NCI-H510A treated with DMSO at 0.1 percent for 48 hours (cell line): ENCODE measurements at regions not wholly inside any gene's neighbourhood (a gene's known extent, or its start where the extent isn't known, plus 50 kb on each side); places are given as distances from the start of the nearest gene placed in this dataset.
A peak's percentile ranks its signal among the peaks of the same experiment; 100 is the strongest.

ENCODE experiments used
- DNase-seq: peaks from one replicate; lab custom pipeline; 2025; lab: John Stamatoyannopoulos, UW

DNA sequence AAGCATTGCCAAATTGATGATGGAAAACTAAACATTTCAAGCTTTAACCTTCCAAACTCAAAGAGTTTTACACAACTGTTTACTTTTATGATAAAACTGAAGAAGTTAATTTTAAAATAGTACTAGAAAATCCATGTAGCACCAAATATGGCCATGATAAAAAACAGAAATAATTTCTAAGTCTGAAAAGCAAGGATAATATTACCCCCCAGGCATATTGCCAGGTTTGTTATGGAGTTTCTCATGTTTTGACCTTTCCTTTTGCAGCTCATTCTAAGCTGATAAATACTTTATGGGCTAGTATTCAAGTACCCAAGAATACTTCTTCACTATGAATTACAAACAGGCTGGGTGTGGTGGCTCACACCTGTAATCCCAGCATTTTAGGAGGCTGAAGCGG is 209.9 kb upstream of the ZFP64 start:
- DNase-seq = no peak

DNA sequence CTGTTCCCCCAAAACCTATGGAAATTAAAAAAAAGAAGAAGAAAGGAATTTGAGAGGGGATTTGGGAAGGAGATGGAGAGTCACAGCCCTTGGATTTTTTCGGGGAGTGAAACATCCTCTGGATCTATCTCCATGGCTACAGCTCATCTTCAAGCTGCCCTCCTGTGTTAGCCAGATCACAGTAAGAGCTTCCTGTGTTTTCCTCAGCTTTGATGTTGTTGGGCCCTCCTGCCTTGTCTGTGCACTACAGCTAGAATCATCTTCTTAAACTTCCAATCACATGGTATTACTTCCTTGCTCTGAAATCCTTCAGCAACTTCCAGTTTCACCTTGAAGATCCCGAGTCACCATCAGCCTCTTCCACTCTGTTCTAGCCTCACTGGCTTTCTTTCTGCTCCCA is 207.8 kb upstream of the ZFP64 start:
- no peak for DNase-seq

DNA sequence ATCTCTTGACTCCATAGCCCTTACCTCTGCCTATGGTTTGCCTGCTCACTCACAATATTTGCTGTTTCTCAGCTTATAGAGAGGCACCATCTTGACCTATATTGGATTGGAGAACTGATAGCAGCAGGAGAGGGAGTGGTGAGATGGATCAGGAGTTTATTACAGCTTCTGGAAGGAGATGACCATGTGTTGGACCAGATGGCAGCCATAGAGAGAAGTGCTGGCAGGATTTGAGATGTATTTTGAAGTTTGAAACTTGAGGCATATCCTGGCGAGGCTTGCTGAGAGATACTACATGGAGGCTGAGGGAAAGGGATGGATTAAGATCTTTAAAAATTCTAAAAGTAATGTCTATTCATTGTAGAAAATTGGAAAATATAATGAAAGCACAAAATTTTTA is 198.0 kb upstream of the ZFP64 start:
- DNase-seq = no peak

DNA sequence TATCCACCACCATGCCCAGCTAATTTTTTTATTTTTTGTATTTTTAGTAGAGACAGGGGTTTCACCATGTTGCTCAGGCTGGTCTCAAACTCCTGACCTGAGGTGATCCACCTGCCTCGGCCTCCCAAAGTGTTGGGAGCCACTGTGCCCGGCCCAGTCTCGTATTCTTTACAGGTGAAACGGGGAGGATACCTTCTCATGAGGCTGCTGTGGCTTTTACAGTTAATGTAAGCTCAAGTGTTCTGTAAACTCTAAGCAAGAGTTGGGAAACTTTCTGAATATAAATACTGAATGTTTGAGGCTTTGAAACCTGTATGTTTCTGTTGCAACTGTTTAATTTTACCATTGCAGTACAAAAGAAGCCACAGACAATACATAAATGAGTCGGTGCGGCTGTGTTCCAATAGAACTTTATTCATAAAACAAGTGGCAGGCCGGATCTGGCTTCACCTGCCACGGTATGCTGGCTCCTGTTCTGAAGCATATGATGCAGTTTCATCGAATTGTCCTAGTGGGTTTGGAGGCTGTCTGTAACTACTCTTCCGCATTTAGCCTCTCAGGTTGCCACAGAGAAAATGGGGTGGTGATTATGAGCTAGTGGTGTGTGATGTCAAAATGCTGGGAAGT is 192.5 kb upstream of the ZFP64 start:
- no peak for DNase-seq

DNA sequence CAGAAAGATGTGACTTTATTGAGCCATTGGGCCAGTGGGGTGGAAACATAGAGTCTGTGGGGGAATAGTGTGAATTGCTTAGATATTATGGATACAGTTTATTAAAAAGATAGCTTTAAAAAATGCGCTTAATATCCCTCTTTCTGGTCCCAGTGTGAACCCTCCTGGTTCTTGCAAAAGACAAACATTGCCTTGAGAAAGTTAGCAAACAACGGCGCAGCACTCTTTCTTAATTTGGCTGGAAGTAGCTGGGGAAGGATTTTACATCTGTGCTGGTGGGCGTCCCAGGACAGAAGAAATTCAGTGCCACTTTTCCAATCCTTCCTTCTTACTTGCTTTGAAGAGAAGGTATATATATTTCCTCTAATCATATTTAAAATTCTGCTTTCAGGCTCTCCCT is 191.4 kb upstream of the ZFP64 start:
- no peak for DNase-seq

DNA sequence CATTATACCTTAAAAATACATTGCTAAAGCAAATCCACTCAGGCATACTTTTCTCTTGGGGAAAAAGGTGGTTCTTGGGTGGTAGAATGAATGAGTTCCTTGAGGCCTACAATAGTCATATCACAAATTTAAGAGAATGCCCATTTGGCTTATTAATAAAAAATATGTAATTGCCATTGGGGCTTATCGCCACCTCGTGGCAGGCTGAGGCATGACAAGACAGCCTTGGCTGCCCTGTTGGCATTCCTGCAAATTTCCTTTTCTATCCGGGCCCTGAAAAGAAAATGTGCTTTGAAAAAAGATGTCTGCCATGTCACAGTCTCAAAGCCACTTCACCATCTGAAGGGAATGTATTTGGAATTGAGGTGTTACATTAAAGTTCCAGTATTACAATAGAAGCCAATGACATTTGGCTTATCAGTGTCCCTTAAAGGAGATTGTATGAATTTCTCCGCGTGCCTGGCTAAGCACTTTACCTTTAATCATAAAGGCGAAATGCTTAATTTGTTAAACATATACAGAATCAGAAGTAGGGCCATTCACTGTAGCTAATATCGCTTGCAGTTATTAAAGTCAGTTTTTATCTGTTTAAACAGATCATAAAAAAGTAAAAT is 188.3 kb upstream of the ZFP64 start:
- peak; percentile 14 for DNase-seq

DNA sequence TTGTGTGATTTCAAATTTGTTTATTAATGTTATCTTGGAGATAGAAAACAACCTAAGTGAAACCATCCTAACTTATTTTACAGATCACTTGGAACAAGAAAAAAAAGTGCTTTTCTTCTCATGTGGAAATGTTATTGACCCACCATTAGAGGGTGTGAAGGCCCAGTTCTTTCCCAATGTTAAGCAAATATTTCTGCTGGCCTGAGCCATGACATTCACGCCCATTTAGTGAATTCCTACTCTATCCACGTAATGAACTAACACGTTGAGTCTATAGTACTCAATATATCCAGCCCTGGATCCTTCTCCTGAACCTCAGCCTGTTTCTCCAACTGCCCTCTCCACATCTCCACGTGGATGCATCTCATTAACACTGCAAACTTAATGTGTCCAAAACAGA is 180.6 kb upstream of the ZFP64 start:
- no peak for DNase-seq

DNA sequence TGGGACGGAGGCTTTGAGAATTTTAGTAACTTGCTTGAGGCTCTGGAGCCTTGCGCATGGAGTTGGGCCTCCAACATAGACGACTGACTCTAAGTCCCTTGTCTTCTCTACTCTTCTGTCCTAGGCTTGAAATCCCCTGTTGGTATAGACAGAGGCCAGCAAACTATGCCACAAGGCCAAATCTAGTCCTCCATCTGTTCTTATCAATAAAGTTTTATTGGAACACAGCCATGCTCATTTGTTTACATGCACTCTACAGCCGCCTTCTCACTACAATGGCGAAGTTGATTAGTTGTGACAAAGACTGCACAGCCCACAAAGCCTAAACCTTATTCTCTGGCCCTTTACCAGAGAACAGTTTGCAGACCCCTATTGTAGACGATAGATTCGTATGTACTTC is 174.1 kb upstream of the ZFP64 start:
- DNase-seq = no peak

DNA sequence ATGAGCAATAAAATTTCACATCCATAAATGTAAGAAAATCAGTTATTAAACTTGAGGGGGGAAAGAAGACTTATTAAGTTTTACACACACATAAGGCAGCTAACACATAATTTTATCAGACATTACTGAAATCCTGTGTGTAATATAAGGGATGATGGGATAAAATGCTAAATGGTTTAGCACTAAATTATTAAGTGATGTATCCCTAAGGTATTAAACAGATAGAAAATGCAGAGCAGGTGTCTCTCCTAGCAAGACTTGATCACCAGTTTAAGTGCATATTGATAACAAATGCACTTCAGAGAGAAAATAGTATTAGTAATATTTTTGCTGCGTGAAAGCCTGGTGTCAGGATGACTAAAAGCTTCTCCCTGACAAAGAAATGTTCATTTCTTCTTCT is 172.8 kb upstream of the ZFP64 start:
- no peak for DNase-seq

DNA sequence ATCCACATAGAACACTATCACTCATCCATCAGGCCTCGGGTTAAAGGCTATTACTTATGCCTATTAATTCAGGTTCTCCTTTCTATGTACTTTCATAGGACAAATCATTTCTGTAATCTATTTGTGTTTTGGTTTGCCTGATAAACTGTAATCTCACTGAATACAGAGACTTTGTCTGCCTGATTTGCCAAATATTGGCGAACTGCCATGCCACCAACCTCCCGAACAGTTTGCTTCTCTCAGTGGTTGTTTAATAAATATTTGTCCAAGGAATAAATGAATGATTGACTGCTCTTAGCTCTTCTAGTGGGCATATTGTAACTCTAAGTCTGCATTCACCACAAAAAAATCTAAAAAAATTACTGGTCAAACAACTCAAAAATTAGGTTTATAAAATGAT is 170.1 kb upstream of the ZFP64 start:
- DNase-seq = no peak

DNA sequence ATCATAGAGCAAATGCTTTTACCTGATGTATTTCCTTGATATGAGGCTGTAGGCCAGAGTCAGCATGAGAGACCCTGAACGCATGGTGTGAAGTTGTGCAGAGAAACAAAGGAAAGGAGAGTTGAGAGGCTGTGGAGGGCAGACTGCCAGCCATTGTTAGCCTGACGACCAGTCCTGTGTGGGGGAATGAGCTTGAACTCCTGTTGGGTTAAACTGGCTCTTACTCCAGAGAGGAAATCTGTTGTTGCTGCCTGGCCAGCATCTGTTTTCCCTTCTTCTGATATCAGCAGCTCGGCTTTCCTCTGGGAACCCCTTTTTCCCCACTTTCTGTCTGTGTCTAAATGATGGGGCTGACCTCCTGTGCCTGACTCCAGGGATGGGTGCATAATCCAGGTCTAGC is 158.2 kb upstream of the ZFP64 start:
- no peak for DNase-seq

DNA sequence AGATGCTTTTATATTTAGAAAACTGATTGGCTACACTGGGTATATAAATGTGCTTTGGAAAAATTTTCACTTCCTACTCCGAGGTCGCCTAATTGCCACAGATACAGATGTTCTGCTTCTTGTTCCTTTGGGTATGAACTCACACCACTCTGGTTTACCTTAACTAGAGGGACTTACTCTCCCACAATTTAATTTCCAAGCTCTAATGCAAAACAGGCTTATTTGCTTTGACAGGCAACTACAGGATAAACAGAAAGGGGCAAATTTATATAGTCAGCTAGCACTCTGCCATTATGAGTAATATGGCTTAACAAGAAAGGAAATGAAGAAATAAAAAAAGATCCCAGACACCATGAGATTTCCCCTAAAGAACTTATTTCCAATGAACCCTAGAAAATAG is 156.9 kb upstream of the ZFP64 start:
- no peak for DNase-seq

DNA sequence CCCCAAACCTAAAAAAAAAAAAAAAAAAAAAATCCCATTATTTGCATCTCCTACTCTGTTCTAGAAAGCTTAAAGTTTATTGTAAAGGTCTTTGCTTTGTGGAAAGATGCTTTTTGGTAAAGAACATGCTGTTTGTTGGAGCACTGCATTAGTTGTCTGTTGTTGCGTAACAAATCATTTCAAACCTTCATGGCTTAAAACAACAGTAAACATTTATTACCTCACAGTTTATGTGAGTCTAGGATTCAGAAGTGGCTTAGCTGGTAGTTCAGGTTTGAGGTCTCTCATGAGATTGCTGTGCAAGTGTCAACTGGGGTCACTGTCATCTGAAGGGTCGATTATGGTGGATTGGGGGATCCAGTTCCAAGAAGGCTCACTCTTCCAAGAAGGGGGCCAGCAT is 155.2 kb upstream of the ZFP64 start:
- no peak for DNase-seq

DNA sequence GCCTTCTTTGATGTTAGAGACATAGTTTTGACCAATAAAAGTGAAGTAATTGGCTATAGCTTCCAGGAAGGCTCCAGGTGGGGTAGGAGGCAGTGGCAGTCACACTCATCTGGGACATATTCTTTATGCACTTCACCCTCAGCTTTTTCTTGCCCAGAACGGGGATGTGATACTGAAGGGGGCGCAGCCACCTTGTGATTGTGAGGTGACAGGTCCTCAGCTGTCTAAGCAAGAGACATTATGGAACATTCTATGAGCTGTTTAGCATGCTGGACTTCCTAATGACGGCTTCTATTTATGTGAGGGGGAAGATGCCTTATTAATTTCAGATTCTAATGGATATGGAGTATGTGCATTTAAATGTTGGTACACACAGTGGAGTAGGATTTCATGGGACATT is 151.3 kb upstream of the ZFP64 start:
- no peak for DNase-seq

DNA sequence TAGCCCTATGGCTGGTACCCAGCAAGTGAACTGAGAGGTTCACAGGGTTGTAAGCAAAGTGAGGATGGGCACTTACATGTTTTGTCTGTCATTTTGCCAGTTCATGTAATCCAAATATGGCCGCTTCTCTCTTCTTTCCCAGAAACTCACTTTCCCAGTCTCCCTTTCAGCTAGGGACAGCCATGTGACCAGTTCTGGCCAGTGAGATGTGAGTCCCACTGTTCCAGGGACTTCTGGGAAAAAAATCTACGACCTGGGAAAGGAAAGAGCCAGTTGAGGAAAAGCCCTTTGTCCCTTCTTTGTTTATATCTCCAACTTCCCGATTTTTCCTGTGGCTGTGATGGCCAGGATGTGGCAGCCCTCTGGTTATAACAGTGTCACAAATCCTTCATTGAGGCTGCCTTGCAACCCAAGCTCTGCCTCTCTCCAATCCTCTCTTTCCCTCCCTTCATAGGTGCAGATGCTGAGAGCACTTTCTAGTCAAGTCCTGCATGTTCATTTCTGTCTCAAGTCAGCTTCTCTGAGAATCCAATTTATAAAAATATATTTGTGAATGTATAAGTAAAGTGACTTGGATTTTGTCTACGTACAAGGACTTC is 148.6 kb upstream of the ZFP64 start:
- DNase-seq = no peak

DNA sequence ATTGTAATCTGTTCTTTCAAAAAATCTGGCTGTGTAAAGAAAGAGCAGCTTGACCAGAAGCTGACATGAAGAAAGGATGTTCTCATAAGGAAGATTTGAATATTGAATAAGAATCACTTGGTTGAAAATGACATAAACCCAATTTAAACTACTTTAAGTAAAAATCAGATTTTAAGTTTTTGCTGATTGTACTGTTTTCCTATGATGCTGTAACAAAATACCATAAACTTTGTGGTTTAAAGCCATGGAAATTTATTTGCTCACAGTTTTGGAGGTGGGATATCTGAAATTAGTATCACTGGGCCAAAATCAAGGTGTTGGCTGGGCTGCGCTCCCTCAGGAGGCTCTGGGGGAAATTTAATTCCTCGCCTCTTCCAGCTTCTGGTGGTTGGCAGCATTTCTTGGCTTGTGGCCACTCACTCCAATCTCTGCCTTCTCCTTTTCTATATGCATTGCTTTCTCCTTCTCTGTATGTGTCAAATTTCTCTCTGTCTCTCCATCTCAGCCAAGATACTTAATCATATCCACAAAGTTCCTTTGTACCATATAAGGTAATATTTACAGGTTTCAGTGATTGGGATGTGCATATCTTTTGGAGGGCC is 141.2 kb upstream of the ZFP64 start:
- no peak for DNase-seq

DNA sequence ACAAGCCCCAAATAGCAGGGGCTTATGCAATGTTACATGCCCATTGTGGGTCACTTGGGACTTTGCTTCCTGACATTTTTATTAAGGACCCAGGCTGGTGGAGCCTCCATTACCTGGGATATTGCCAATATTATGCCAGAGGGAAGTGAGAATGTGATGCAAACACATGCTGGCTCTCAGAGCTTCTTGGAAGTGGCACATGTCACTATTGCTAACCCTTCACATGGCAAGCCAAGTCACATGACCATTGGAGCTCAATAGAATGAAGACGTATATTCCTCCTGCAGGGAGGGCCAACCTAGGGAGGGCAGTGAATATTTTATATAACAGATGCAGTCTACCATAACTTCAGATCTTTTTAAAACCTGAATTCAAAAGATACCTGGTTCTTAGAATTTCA is 140.7 kb upstream of the ZFP64 start:
- no peak for DNase-seq

DNA sequence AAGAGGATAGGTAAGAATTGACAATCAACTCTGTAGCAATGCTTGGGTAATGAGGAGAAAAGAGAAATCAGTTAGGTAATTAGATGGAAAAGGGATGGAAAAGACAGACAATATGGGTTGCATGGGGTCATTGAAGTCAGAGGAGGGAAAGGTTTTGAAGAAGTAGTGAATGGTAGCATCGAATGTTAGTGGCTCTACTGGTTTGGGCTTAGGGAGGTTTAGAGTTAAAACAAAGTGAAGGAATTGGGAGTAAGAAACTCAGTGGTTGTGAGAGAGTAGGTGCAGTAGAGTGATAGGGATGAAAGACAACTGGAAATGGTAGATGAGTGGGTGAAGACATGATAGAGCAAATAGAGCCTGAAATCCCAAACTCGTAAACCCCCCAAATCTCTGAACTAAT is 140.1 kb upstream of the ZFP64 start:
- no peak for DNase-seq

DNA sequence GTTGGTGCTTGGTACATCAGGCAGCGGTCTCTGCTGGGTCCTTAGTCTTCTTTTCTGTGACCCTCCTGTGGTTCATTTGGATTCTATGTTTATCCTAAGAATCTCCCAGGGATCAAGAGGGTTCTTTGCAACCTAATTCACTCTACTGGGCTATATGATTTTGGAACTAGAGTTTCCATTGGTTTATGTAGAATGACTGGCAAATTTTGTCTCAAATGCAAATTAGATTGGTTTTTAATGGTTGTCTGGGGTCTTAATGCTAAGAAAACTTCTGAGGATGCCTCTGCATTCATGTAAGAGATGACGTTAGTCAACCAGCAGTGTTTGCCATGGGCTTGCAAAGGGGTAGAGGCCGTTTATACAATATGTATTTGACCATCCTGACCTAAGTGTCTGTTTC is 129.8 kb upstream of the ZFP64 start:
- no peak for DNase-seq

DNA sequence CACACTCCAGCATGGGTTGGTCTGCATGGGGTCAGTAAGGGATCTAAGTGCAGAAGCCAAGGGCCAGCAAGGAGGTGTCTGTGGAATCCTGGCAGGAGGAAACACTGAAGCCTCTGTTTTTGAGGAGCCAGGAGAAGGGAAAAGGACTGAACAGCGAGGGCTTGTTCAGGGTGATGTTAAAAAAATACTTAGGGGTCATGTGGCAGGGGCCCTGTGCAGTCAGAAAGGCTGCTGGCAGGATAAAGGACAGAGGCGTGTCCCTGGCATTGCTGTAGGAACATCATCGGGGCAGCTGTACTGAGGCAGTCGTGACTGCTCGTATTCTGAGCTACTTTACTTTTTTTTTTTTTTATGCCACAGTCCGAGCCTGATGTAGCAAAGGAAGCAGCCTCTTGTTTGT is 127.1 kb upstream of the ZFP64 start:
- DNase-seq = no peak

DNA sequence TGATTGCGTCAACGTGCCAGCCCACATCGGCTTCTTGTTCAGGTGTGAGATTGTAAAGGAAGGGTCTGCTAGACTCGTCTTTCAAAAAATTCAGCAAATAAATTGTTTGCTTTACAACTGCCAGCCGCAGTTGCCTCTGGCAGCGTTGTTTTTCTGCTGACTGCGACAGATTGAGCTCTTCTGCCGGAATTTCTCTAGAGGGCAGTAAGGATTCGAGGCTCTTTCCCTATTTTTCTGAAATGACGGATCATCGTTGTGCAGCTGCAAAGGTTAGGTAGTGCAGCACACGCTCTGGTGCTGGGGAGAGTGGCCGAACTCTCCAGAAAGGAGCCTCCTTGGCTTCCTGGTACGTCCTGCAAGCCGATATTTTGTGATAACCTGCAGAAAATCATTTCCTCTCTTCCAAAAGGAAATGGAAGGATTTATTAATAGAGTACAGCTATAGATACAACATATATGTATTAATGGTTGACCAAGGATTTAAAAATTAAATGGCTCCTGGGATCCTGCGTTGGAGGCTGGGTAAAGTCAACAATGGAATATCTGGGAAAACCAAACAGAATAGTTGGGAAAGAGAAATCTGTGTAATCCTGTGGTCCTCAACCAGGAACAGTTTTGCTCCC is 121.9 kb upstream of the ZFP64 start:
- peak; percentile 74 for DNase-seq

DNA sequence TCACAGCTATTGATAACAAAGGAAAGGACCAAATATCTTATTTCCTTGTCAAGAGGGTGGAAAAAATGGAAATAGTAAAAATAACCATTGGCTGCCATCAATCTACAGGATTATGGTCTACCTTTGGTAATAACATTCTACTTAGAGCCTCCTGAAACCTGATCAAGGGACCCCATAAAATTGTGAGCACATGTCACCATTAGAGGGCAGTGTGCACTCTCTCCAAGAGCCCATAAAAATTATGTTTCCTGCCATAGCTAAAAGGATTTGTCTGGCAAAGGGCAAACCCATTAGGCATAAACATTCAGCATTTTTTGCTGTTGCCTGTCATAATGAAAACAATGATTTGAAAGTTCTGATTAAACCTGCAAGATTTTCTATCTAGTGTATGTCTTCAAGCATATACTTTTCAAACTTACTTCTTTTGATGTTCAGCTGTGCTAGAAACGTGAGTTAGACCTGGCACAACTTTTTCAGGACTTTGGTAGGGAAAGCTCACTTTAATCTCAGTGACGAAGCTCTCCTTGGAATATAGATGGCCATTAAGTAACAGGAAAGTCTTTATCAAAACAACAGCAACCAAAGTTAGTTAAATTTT is 120.7 kb upstream of the ZFP64 start:
- peak; percentile 74 for DNase-seq
